ENCODE measurements at regions not wholly inside any gene's neighbourhood (a gene's known extent, or its start where the extent isn't known, plus 50 kb on each side); places are given as distances from the start of the nearest gene placed in this dataset.

DNA sequence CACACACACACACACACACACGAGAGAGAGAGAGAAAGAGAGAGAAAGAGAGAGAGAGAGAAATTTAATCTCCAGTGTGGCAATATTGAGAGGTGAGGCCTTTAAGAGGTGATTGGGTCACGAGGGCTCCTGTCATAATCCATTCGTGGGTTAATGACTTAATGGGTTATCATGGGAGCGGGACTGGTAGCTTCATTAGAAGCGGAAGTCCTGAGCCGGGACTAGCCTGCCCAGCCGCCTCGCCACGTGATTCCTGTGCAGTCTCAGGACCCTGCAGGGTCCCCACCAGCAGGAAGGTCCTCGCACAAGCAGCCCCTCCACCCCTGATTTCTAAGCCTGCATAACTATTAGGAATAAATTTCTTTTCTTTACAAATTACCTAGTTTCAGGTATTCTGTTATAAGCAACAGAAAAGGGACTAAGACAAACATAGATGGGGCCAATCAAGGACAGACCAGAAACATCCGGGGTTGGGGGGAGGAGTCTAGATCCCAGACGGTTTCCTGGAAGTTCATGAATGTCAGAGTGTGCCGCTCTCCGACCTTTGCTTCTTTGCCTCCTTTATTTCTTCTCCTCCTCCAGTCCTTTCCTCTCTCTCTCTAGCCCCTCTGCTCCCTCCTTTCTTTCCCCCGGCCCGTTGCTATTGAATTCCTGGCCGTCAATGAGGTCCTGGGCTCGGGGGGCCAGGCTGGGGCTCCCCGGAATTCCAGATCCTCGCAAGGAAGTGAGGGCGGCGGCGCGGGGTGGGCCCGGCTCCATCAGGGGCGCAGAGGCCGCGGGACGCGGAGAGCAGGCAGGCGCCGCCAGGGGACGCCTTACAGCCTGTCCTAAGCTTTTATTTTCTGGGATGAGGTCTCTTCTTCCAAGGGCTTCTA, 146.8 kb downstream of the CYP26A1 start:
- H2AFZ ChIP-seq (ENCODE audit: low read depth) = no peak overlapping the region
- H3K27me3 ChIP-seq (ENCODE audit: insufficient read depth) = no peaks in the 10 kb centered on the region
- H3K9me2 ChIP-seq = no peaks in the 10 kb centered on the region
- POLR2A ChIA-PET = no interaction called here
- H3K9ac ChIP-seq = no peak overlapping the region
- no peak overlapping the region for H3K4me3 ChIP-seq (ENCODE audit: low read depth in 2 of 2, low read length in 1 of 2)
- H4K20me1 ChIP-seq (ENCODE audit: insufficient read depth) = no peaks in the 10 kb centered on the region
- H3K36me3 ChIP-seq (replicated peaks in 1 of 2; ENCODE audit: control insufficient read depth in 1 of 2, insufficient read depth in 2 of 2, low read length in 1 of 2) = no peaks in the 10 kb centered on the region
- H3K27ac ChIP-seq (ENCODE audit: low read depth in 2 of 2, low read length in 1 of 2) = no peak overlapping the region
- no peaks in the 10 kb centered on the region; a peak in 1 of 4 replicates for H3K4me1 ChIP-seq (ENCODE audit: control insufficient read depth in 1 of 2, insufficient read depth in 2 of 2, low read depth in 1 of 2, low read length in 1 of 2)
- CTCF ChIA-PET = no interaction called here
- no peak overlapping the region for H3K4me2 ChIP-seq
- TF ChIP-seq SMC3 (IDR thresholded peaks at IDR 0.05; ENCODE audit: low read depth, low read length) = no peak
- TF ChIP-seq, protein P1, sequence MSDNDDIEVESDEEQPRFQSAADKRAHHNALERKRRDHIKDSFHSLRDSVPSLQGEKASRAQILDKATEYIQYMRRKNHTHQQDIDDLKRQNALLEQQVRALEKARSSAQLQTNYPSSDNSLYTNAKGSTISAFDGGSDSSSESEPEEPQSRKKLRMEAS (IDR thresholded peaks at IDR 0.05; ENCODE audit: low read depth) = no peak
- TF ChIP-seq, protein P2, sequence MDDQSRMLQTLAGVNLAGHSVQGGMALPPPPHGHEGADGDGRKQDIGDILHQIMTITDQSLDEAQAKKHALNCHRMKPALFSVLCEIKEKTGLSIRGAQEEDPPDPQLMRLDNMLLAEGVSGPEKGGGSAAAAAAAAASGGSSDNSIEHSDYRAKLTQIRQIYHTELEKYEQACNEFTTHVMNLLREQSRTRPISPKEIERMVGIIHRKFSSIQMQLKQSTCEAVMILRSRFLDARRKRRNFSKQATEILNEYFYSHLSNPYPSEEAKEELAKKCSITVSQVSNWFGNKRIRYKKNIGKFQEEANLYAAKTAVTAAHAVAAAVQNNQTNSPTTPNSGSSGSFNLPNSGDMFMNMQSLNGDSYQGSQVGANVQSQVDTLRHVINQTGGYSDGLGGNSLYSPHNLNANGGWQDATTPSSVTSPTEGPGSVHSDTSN (IDR thresholded peaks at IDR 0.05) = no peak
- TF ChIP-seq, protein P3, sequence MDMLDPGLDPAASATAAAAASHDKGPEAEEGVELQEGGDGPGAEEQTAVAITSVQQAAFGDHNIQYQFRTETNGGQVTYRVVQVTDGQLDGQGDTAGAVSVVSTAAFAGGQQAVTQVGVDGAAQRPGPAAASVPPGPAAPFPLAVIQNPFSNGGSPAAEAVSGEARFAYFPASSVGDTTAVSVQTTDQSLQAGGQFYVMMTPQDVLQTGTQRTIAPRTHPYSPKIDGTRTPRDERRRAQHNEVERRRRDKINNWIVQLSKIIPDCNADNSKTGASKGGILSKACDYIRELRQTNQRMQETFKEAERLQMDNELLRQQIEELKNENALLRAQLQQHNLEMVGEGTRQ (IDR thresholded peaks at IDR 0.05; ENCODE audit: borderline replicate concordance, low read depth, low read length) = no peak
- no peak for TF ChIP-seq RFX5 (IDR thresholded peaks at IDR 0.05; ENCODE audit: low read length)
- no peak for TF ChIP-seq RXRA (IDR thresholded peaks at IDR 0.05; ENCODE audit: borderline replicate concordance, low read depth)
- TF ChIP-seq YY1 (IDR thresholded peaks at IDR 0.05; ENCODE audit: low read depth) = no peak
- TF ChIP-seq FOXJ3 (CRISPR knock-in tag; IDR thresholded peaks at IDR 0.05) = no peak
- no peak for TF ChIP-seq MEF2A (IDR thresholded peaks at IDR 0.05; ENCODE audit: borderline replicate concordance, low read depth)
- no peak for TF ChIP-seq SIN3A (IDR thresholded peaks at IDR 0.05; ENCODE audit: borderline replicate concordance, low read depth, low read length)
- no peak for TF ChIP-seq RAD21 (IDR thresholded peaks at IDR 0.05; ENCODE audit: low read length)
- TF ChIP-seq TAF1 (IDR thresholded peaks at IDR 0.05; ENCODE audit: borderline replicate concordance, low read depth, low read length) = no peak
- no peak for TF ChIP-seq GABPA (IDR thresholded peaks at IDR 0.05; ENCODE audit: low read depth)
- TF ChIP-seq EZH2phosphoT487 (IDR thresholded peaks at IDR 0.05; ENCODE audit: borderline replicate concordance, low read depth) = no peak
- peak; percentile 19 for DNase-seq
- H3K79me2 ChIP-seq (ENCODE audit: insufficient read depth) = no peaks in the 10 kb centered on the region
- H3F3A ChIP-seq (replicated peaks; ENCODE audit: insufficient read depth) = no peaks in the 10 kb centered on the region
- 70% methylated on average over 33 of the region's 33 CpGs for WGBS (ENCODE audit: low lambda C conversion rate)
- H3K9me3 ChIP-seq = no peaks in the 10 kb centered on the region

DNA sequence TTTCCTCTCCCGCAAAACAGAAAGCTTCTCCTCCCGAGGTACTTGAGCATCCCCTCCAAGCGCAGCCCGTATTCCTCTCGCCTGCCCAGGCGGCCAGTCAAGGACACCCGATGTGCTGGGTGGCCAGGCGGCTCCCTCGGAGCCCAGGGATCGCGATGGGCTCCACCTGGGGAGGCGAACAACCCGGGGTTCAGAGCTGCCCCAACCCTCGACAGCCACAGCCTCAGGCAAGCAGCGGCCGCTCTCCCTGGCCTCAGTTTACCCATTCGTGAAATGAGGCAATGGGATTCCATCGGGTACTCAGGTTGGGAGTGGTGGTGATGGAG, 147.4 kb downstream of the CYP26A1 start:
- no peak overlapping the region for H2AFZ ChIP-seq (ENCODE audit: low read depth)
- no peaks in the 10 kb centered on the region for H3K9me2 ChIP-seq
- no peak overlapping the region for H3K9ac ChIP-seq
- WGBS (ENCODE audit: low lambda C conversion rate) = 71% methylated on average over 10 of the region's 18 CpGs
- DNase-seq = no peak
- no peaks in the 10 kb centered on the region for H3F3A ChIP-seq (replicated peaks; ENCODE audit: insufficient read depth)
- H3K36me3 ChIP-seq (replicated peaks in 1 of 2; ENCODE audit: control insufficient read depth in 1 of 2, insufficient read depth in 2 of 2, low read length in 1 of 2) = no peaks in the 10 kb centered on the region
- H3K4me3 ChIP-seq (ENCODE audit: low read depth in 2 of 2, low read length in 1 of 2) = no peak overlapping the region
- H3K27ac ChIP-seq (ENCODE audit: low read depth in 2 of 2, low read length in 1 of 2) = no peak overlapping the region
- POLR2A ChIA-PET = no interaction called here
- no peaks in the 10 kb centered on the region for H3K9me3 ChIP-seq
- no peaks in the 10 kb centered on the region for H3K27me3 ChIP-seq (ENCODE audit: insufficient read depth)
- peaks cover 0 to 6% of the 10 kb centered on the region in 2 experiments; a peak in 1 of 4 replicates for H3K4me1 ChIP-seq (ENCODE audit: control insufficient read depth in 1 of 2, insufficient read depth in 2 of 2, low read depth in 1 of 2, low read length in 1 of 2)
- CTCF ChIA-PET = no interaction called here
- no peak overlapping the region for H3K4me2 ChIP-seq
- H4K20me1 ChIP-seq (ENCODE audit: insufficient read depth) = no peaks in the 10 kb centered on the region
- H3K79me2 ChIP-seq (ENCODE audit: insufficient read depth) = no peaks in the 10 kb centered on the region
- TF ChIP-seq, protein P4, sequence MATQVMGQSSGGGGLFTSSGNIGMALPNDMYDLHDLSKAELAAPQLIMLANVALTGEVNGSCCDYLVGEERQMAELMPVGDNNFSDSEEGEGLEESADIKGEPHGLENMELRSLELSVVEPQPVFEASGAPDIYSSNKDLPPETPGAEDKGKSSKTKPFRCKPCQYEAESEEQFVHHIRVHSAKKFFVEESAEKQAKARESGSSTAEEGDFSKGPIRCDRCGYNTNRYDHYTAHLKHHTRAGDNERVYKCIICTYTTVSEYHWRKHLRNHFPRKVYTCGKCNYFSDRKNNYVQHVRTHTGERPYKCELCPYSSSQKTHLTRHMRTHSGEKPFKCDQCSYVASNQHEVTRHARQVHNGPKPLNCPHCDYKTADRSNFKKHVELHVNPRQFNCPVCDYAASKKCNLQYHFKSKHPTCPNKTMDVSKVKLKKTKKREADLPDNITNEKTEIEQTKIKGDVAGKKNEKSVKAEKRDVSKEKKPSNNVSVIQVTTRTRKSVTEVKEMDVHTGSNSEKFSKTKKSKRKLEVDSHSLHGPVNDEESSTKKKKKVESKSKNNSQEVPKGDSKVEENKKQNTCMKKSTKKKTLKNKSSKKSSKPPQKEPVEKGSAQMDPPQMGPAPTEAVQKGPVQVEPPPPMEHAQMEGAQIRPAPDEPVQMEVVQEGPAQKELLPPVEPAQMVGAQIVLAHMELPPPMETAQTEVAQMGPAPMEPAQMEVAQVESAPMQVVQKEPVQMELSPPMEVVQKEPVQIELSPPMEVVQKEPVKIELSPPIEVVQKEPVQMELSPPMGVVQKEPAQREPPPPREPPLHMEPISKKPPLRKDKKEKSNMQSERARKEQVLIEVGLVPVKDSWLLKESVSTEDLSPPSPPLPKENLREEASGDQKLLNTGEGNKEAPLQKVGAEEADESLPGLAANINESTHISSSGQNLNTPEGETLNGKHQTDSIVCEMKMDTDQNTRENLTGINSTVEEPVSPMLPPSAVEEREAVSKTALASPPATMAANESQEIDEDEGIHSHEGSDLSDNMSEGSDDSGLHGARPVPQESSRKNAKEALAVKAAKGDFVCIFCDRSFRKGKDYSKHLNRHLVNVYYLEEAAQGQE (IDR thresholded peaks at IDR 0.05; ENCODE audit: low read depth, low read length) = no peak
- no peak for TF ChIP-seq RCOR1 (IDR thresholded peaks at IDR 0.05; ENCODE audit: low read length)
- no peak for TF ChIP-seq EP300 (IDR thresholded peaks at IDR 0.05; ENCODE audit: borderline replicate concordance in 1 of 2, low read depth in 1 of 2, low read length in 1 of 2)
- TF ChIP-seq, protein P3 (IDR thresholded peaks at IDR 0.05; ENCODE audit: borderline replicate concordance, low read depth, low read length) = no peak
- no peak for TF ChIP-seq NRF1 (IDR thresholded peaks at IDR 0.05; ENCODE audit: low read depth, low read length)
- no peak for TF ChIP-seq TCF12 (IDR thresholded peaks at IDR 0.05)
- TF ChIP-seq, protein P5, sequence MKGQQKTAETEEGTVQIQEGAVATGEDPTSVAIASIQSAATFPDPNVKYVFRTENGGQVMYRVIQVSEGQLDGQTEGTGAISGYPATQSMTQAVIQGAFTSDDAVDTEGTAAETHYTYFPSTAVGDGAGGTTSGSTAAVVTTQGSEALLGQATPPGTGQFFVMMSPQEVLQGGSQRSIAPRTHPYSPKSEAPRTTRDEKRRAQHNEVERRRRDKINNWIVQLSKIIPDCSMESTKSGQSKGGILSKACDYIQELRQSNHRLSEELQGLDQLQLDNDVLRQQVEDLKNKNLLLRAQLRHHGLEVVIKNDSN (IDR thresholded peaks at IDR 0.05; ENCODE audit: borderline replicate concordance, low read depth) = no peak
- no peak for TF ChIP-seq GABPA (IDR thresholded peaks at IDR 0.05; ENCODE audit: low read depth)
